AG04450 (cell line): ENCODE measurements at regions not wholly inside any gene's neighbourhood (a gene's known extent, or its start where the extent isn't known, plus 50 kb on each side); places are given as distances from the start of the nearest gene placed in this dataset. TPM values are rescaled to one million over a fixed set of nuclear protein-coding genes. Genes with fewer than 3 reads are reported as not detected.

Source experiments
- CTCF ChIA-PET: fragments of 300-600, 350-600 bp; formaldehyde crosslinking; extraction: SDS; loops from one replicate; lab custom pipeline; 2022; ENCODE audit warnings: antibody characterized with exemption, inconsistent platforms; lab: Charles Lee
- POLR2A ChIA-PET: fragments of 350-600 bp; formaldehyde crosslinking; extraction: SDS; loops from one replicate; lab custom pipeline; 2021; ENCODE audit warnings: antibody characterized with exemption, inconsistent platforms; lab: Yijun Ruan, JAX
- DNase-seq: peaks from one replicate; pipeline ENCODE4 v3.0.0-alpha.2; 2011; ENCODE audit warnings: low read depth, low spot score
- H3K27ac ChIP-seq: one replicate; pipeline ENCODE4 v1.5.1; 2012; ENCODE audit warnings: low read depth, low read length, control low read depth
- H3K27me3 ChIP-seq: one replicate; pipeline ENCODE4 v1.6.0; 2012; ENCODE audit warnings: low read length; ENCODE audit not compliant: control insufficient read depth, insufficient read depth
- H3K4me3 ChIP-seq: 2 replicates; pipeline ENCODE4 v1.5.1; 2011; ENCODE audit warnings: mild to moderate bottlenecking, low read depth, low read length, control low read depth
- H3K9me3 ChIP-seq: 2 replicates; pipeline ENCODE4 v1.5.1; 2012; ENCODE audit warnings: low read length; ENCODE audit not compliant: control insufficient read depth, insufficient read depth
- small RNA-seq: library from RNA; depleted of rRNA; stranded (forward); fragments of <200 nt; gene quantifications from one replicate; pipeline ENCODE3, GENCODE V24; 2012; ENCODE audit warnings: low read depth; ENCODE audit not compliant: insufficient read length
- TF ChIP-seq, protein P1 (sequence below): IDR thresholded peaks from 2 replicates; pipeline ENCODE4 v1.5.1; 2011; ENCODE audit warnings: low read depth, low read length, control low read depth, inconsistent platforms

DNA sequence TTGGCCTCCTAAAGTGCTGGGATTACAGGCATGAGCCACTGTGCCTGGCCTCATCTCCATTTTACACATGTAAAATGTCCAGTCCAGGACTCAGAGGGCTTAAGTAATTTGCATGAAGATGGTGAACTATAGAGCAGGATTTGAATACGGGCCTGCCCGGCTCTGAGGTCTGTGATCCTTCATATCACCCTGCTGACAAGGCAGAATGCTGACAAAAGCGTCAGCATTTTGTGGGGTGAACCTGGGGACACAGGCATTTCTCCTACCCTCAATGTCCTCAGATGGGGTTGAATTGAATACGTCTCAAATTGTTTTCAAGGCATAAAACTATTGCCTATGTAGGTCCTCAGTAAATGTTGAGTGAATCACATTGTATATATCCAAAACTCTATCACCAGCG is 57.2 kb upstream of the GATA6 start:
- CTCF ChIA-PET = no interaction called here
- TF ChIP-seq, protein P1, sequence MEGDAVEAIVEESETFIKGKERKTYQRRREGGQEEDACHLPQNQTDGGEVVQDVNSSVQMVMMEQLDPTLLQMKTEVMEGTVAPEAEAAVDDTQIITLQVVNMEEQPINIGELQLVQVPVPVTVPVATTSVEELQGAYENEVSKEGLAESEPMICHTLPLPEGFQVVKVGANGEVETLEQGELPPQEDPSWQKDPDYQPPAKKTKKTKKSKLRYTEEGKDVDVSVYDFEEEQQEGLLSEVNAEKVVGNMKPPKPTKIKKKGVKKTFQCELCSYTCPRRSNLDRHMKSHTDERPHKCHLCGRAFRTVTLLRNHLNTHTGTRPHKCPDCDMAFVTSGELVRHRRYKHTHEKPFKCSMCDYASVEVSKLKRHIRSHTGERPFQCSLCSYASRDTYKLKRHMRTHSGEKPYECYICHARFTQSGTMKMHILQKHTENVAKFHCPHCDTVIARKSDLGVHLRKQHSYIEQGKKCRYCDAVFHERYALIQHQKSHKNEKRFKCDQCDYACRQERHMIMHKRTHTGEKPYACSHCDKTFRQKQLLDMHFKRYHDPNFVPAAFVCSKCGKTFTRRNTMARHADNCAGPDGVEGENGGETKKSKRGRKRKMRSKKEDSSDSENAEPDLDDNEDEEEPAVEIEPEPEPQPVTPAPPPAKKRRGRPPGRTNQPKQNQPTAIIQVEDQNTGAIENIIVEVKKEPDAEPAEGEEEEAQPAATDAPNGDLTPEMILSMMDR = no peak
- H3K27me3 ChIP-seq = peaks cover 17% of the 10 kb centered on the region
- POLR2A ChIA-PET = no interaction called here
- no peak overlapping the region for H3K4me3 ChIP-seq
- no peaks in the 10 kb centered on the region for H3K9me3 ChIP-seq
- no peak overlapping the region for H3K27ac ChIP-seq
- DNase-seq = no peak

DNA sequence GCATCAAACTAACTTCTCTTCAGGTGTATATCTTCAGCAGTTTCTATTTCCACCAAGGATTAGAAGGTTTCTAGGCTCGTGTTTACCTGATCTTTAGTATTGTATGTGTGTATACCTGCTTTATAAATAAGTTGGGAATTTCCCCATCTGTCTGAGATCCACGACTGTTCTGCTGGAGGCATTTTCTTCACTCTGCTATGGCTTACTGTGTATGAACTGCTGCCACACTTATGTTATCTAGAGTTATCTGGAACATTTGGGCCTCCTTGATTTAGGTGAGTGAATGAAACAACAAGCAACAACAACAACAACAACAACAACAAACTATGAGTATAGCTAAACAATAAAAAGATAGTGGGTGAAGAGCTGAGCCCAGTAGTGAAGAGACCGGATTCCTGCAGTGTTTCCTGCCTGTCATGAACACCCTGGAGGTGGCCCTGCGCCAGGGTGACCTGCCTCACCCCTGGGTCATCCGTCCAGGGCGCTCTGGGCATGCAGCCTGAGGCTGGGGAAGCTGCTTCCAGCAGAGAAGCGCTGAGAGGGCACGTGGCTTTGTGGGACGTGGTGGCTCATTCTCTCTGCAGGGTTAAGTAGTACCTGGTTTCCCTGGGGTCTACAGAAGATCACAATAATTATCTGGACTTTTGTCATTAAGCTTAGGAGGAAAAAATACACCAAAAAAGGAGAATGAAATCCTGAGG is 56.1 kb upstream of the GATA6 start:
- H3K27me3 ChIP-seq = peaks cover 17% of the 10 kb centered on the region
- POLR2A ChIA-PET = no interaction called here

DNA sequence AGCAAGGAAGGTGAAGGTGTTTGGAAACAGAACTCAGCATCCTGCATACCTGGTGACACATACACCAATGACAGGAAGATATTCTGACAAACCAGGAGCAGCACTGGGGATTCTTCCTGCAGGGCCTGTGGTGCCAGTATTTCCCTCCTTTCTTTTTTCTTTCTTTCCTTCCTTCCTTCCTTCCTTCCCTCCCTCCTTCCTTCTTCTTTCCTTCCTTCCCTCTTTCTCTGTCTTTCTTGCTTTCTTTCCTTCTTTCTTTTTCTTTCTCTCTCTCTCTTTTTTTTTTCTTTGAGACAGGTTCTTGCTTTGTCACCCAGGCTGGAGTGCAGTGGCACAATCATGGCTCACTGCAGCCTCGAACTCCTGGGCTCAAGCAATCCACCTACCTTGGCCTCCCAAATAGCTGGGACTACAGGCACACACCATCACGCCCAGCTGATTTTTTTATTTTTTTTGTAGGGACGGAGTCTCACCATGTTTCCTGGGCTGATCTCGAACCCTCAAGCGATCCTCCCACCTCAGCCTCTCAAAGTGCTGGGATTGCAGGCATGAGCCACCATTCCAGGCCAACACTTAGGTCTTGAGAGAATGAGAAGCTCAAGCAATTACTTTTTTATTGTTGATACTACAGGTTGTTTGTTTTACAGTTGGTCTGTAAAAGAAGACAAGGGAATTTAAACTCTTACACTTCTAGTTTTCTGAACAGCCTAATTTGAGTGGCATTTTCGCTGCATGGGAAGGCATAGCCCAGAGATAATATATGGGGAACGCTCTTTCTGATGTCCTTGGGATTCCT is 54.7 kb upstream of the GATA6 start:
- DNase-seq = no peak
- TF ChIP-seq, protein P1 = no peak
- no peak overlapping the region for H3K27ac ChIP-seq
- H3K4me3 ChIP-seq = no peak overlapping the region
- peaks cover 17% of the 10 kb centered on the region for H3K27me3 ChIP-seq
- CTCF ChIA-PET = no interaction called here
- POLR2A ChIA-PET = no interaction called here
- no peaks in the 10 kb centered on the region for H3K9me3 ChIP-seq

More for the DNA sequence above, 56.1 kb upstream of the GATA6 start:
- H3K27ac ChIP-seq = no peak overlapping the region
- CTCF ChIA-PET = interaction anchor here (0.6 kb wide), 1 partner anchor 115 kb away, joined by 4 read pairs; no protein-coding TSS in a partner anchor
- H3K4me3 ChIP-seq = no peak overlapping the region
- no peaks in the 10 kb centered on the region for H3K9me3 ChIP-seq
- no peak for DNase-seq
- TF ChIP-seq, protein P1 = no peak

DNA sequence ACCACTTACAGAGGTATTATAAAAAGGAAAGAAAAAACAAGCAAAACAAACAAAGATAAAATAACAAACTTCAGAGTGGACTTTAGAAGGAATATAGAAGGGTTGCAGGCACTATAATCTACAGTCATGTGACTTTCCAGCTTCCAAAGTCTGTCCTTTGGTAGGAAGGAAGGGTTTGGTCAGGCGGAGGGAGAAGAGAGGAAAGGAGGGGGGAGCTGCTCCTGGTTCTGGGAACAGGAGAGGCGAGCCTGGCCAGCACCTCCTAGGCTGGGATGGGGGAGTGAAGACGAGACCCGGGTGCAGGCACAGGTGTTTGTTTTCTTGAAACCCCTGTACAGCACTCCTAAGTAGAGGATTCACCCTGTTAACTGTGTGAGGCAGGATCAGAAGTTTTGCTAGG is 53.8 kb upstream of the GATA6 start:
- Histone ChIP-seq H3K27ac (no peak overlapping the region), H3K4me3 (no peak overlapping the region), H3K27me3 (peaks cover 12% of the 10 kb centered on the region), H3K9me3 (no peaks in the 10 kb centered on the region)
- ChIA-PET CTCF (no interaction called here), POLR2A (no interaction called here)
- DNase-seq = no peak
- TF ChIP-seq, protein P1 = no peak

Small RNA genes in the stretch of these regions (small RNA-seq; reads per million reads assigned to genes)
- gene RNA5SP451 = not detected
